ENCODE measurements at regions not wholly inside any gene's neighbourhood (a gene's known extent, or its start where the extent isn't known, plus 50 kb on each side); places are given as distances from the start of the nearest gene placed in this dataset.

GRCh38 chr13:33763021-33763420 lies 54.9 kb upstream of the RFC3 start:
- DNase-seq, result no peak

GRCh38 chr13:33764716-33765115 lies 53.2 kb upstream of the RFC3 start:
- DNase-seq, result no peak

- no peak for DNase-seq
These were observed 51.4 kb upstream of the RFC3 start for GRCh38 chr13:33766329-33767123.

- DNase-seq, result no peak
These were observed 50.8 kb upstream of the RFC3 start for GRCh38 chr13:33767140-33767539.

Data from islet precursor cell (in vitro differentiated cells).